B cell (primary cell): ENCODE measurements at regions not wholly inside any gene's neighbourhood (a gene's known extent, or its start where the extent isn't known, plus 50 kb on each side); places are given as distances from the start of the nearest gene placed in this dataset.

ENCODE experiments used
- ATAC-seq: fragments of 200-7000 bp; cut with Tn5 transposase; one replicate; pipeline ENCODE4 v1.10.0; 2021; ENCODE audit warnings: low read depth, mild to moderate bottlenecking, moderate number of reproducible peaks, moderate library complexity
- CTCF ChIA-PET: fragments of 350-600 bp; sonication (Branson Sonifier 250); formaldehyde crosslinking; loops from one replicate; lab custom pipeline; 2021; ENCODE audit warnings: antibody characterized with exemption, inconsistent platforms; lab: Charles Lee
- POLR2A ChIA-PET: fragments of 350-600 bp; sonication (Branson Sonifier 250); formaldehyde crosslinking; loops from one replicate; lab custom pipeline; 2021; ENCODE audit warnings: antibody characterized with exemption; lab: Charles Lee
- DNase-seq: peaks from one replicate; pipeline ENCODE4 v3.0.0; 2013
- H2AFZ ChIP-seq: 2 replicates; pipeline ENCODE4 v1.6.1; 2012; ENCODE audit warnings: mild to moderate bottlenecking, low read depth, low read length; ENCODE audit not compliant: insufficient read depth, poor library complexity, severe bottlenecking
- H3K27ac ChIP-seq, 2 donors: 1 replicate in 1 of 2; 2 replicates in 1 of 2; pipeline ENCODE4 v1.5.1; 2012 to 2013; ENCODE audit warnings: low read length in 2 of 2, mild to moderate bottlenecking in 2 of 2, moderate library complexity in 1 of 2
- H3K27me3 ChIP-seq, 4 experiments: fragments of 200-600 bp in 1 of 4; sonication (generic) in 1 of 4; replicated peaks in 1 of 4; 1 replicate in 2 of 4; 2 replicates in 2 of 4; pipeline versions ENCODE4 v1.6.1 to v1.7.0; 2013 to 2016; ENCODE audit warnings: low read length in 3 of 4, mild to moderate bottlenecking in 2 of 4, mixed read lengths in 1 of 4, moderate library complexity in 1 of 4; ENCODE audit not compliant: insufficient read depth in 4 of 4, control insufficient read depth in 3 of 4; ENCODE audit errors: control extremely low read depth in 1 of 4
- H3K36me3 ChIP-seq, 2 experiments: replicated peaks in 1 of 2; 1 replicate in 1 of 2; 2 replicates in 1 of 2; pipeline versions ENCODE4 v1.6.1 to v1.7.1; 2013; ENCODE audit warnings: low read length in 1 of 2; ENCODE audit not compliant: insufficient read depth in 2 of 2, control insufficient read depth in 1 of 2; ENCODE audit errors: control extremely low read depth in 1 of 2, extremely low read depth in 1 of 2
- H3K4me1 ChIP-seq, 2 donors: fragments of 200-600 bp in 1 of 2; sonication (generic) in 1 of 2; 1 replicate in 1 of 2; 2 replicates in 1 of 2; pipeline versions ENCODE4 v1.5.1 to v1.6.1; 2013 to 2017; ENCODE audit warnings: low read length in 2 of 2; ENCODE audit not compliant: control insufficient read depth in 2 of 2, insufficient read depth in 2 of 2
- H3K4me2 ChIP-seq: replicated peaks from 2 replicates; pipeline ENCODE3; 2012; ENCODE audit warnings: mild to moderate bottlenecking, low read depth, low read length; ENCODE audit not compliant: poor library complexity, severe bottlenecking
- H3K4me3 ChIP-seq, 5 experiments: fragments of 200-600 bp in 1 of 5; sonication (generic) in 1 of 5; 1 replicate in 3 of 5; 2 replicates in 2 of 5; pipeline versions ENCODE4 v1.5.1 to v1.7.0; 2011 to 2016; ENCODE audit warnings: low read length in 4 of 5, mild to moderate bottlenecking in 4 of 5, low read depth in 2 of 5, control low read depth in 1 of 5, moderate library complexity in 1 of 5; ENCODE audit not compliant: insufficient read depth in 1 of 5; ENCODE audit errors: control extremely low read depth in 1 of 5, extremely low read depth in 1 of 5
- H3K79me2 ChIP-seq: fragments of 200-600 bp; sonication (generic); one replicate; pipeline ENCODE4 v1.6.0; 2016; ENCODE audit warnings: low read length; ENCODE audit not compliant: control insufficient read depth, insufficient read depth
- H3K9ac ChIP-seq: fragments of 200-600 bp; sonication (generic); 2 replicates; pipeline ENCODE4 v1.6.1; 2017; ENCODE audit warnings: mild to moderate bottlenecking, low read length, moderate library complexity
- H3K9me3 ChIP-seq, 3 donors: one replicate each; pipeline versions ENCODE4 v1.6.1 to v1.7.1; 2013; ENCODE audit warnings: low read length in 2 of 3; ENCODE audit not compliant: control insufficient read depth in 2 of 3, insufficient read depth in 1 of 3; ENCODE audit errors: control extremely low read depth in 1 of 3
- H4K20me1 ChIP-seq: 2 replicates; pipeline ENCODE4 v1.6.0; 2012; ENCODE audit warnings: mild to moderate bottlenecking, low read length; ENCODE audit not compliant: insufficient read depth, control insufficient read depth, poor library complexity, severe bottlenecking
- H3K27ac Mint-ChIP-seq: one replicate; pipeline ENCODE4 v1.8.0; 2021; ENCODE audit warnings: mixed read lengths
- H3K27me3 Mint-ChIP-seq: one replicate; pipeline ENCODE4 v1.8.0; 2021; ENCODE audit warnings: mixed read lengths
- H3K4me1 Mint-ChIP-seq: one replicate; pipeline ENCODE4 v1.8.0; 2021; ENCODE audit warnings: mixed read lengths
- H3K4me3 Mint-ChIP-seq: one replicate; pipeline ENCODE4 v1.8.0; 2021; ENCODE audit warnings: mixed read lengths
- H3K9me3 Mint-ChIP-seq: one replicate; pipeline ENCODE4 v1.8.0; 2022; ENCODE audit warnings: mixed read lengths; ENCODE audit not compliant: insufficient read depth
- EZH2 ChIP-seq: IDR thresholded peaks from 2 replicates; pipeline ENCODE4 v1.6.1; 2012; ENCODE audit warnings: borderline replicate concordance, low read depth, mild to moderate bottlenecking, moderate library complexity, low read length; ENCODE audit not compliant: insufficient read depth, poor library complexity, severe bottlenecking
- WGBS: methylation state at CpG from one replicate; pipeline ENCODE4 v1.1.5; 2013; ENCODE audit warnings: missing lambda C conversion rate; ENCODE audit not compliant: insufficient coverage; 5-methylcytosine and 5-hydroxymethylcytosine counted together
- intact Hi-C: fragments of 100-400 bp; cut with micrococcal nuclease; formaldehyde crosslinking; loops from one replicate; pipeline ENCODE4 v1.10.0; 2022
- TF ChIP-seq, protein P1 (sequence below): fragments of 200-600 bp; IDR thresholded peaks from one replicate; pipeline ENCODE4 v1.8.0; 2022; ENCODE audit warnings: antibody characterized with exemption, mild to moderate bottlenecking

- no peaks in the 10 kb centered on the region for H3K4me1 Mint-ChIP-seq
- no peak overlapping the region for H2AFZ ChIP-seq
- H3K27me3 ChIP-seq, result no peaks in the 10 kb centered on the region
- no peaks in the 10 kb centered on the region for H3K9me3 ChIP-seq
- H3K4me3 Mint-ChIP-seq, result no peak overlapping the region
- no peak overlapping the region for H3K9ac ChIP-seq
- no peaks in the 10 kb centered on the region for H3K4me1 ChIP-seq
- peaks cover 2% of the 10 kb centered on the region for H3K9me3 Mint-ChIP-seq
- TF ChIP-seq, protein P1, sequence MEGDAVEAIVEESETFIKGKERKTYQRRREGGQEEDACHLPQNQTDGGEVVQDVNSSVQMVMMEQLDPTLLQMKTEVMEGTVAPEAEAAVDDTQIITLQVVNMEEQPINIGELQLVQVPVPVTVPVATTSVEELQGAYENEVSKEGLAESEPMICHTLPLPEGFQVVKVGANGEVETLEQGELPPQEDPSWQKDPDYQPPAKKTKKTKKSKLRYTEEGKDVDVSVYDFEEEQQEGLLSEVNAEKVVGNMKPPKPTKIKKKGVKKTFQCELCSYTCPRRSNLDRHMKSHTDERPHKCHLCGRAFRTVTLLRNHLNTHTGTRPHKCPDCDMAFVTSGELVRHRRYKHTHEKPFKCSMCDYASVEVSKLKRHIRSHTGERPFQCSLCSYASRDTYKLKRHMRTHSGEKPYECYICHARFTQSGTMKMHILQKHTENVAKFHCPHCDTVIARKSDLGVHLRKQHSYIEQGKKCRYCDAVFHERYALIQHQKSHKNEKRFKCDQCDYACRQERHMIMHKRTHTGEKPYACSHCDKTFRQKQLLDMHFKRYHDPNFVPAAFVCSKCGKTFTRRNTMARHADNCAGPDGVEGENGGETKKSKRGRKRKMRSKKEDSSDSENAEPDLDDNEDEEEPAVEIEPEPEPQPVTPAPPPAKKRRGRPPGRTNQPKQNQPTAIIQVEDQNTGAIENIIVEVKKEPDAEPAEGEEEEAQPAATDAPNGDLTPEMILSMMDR, result no peak
- TF ChIP-seq EZH2, result no peak
- H3K27me3 Mint-ChIP-seq, result peaks cover 24% of the 10 kb centered on the region
- no peaks in the 10 kb centered on the region for H3K79me2 ChIP-seq
- H3K36me3 ChIP-seq, result no peaks in the 10 kb centered on the region
- ATAC-seq (no peak), DNase-seq (no peak)
- H3K27ac Mint-ChIP-seq, result no peak overlapping the region
- no peak overlapping the region for H3K27ac ChIP-seq
- ChIA-PET POLR2A (no interaction called here), CTCF (interaction anchor here (0.9 kb wide), 1 partner anchor 116 kb away, joined by 3 read pairs; no protein-coding TSS in a partner anchor)
- WGBS, result no CpG with 5 or more reads among the region's 1 CpG
- intact Hi-C loops, result no loop called here
- no peaks in the 10 kb centered on the region for H4K20me1 ChIP-seq
- H3K4me2 ChIP-seq, result no peak overlapping the region
- no peak overlapping the region for H3K4me3 ChIP-seq
These were observed 125.2 kb upstream of the PAX6 start for GRCh38 chr11:31936312-31936711.

- Histone ChIP-seq H3K9me3 (no peaks in the 10 kb centered on the region), H3K27me3 (no peaks in the 10 kb centered on the region), H3K27ac (no peak overlapping the region), H3K79me2 (no peaks in the 10 kb centered on the region), H3K4me3 (no peak overlapping the region), H3K4me2 (no peak overlapping the region), H3K36me3 (no peaks in the 10 kb centered on the region), H4K20me1 (no peaks in the 10 kb centered on the region), H3K9ac (no peak overlapping the region), H2AFZ (no peak overlapping the region), H3K4me1 (no peaks in the 10 kb centered on the region)
- peaks cover 14% of the 10 kb centered on the region for H3K27me3 Mint-ChIP-seq
- WGBS, result 91% methylated on average over 9 of the region's 9 CpGs
- no peak for DNase-seq
- ATAC-seq, result no peak
- H3K4me3 Mint-ChIP-seq, result no peak overlapping the region
- no peak overlapping the region for H3K27ac Mint-ChIP-seq
- ChIA-PET CTCF (interaction anchor here (2.8 kb wide), 1 partner anchor 25 kb away, joined by 8 read pairs; no protein-coding TSS in a partner anchor), POLR2A (no interaction called here)
- no peaks in the 10 kb centered on the region for H3K4me1 Mint-ChIP-seq
- no peaks in the 10 kb centered on the region for H3K9me3 Mint-ChIP-seq
- TF ChIP-seq, protein P1, result no peak
- TF ChIP-seq EZH2, result no peak
- intact Hi-C loops, result no loop called here
These were observed 121.8 kb upstream of the PAX6 start for GRCh38 chr11:31932879-31933278.
